ENCODE measurements at regions not wholly inside any gene's neighbourhood (a gene's known extent, or its start where the extent isn't known, plus 50 kb on each side); places are given as distances from the start of the nearest gene placed in this dataset.

- DNase-seq (ENCODE audit: low read depth in 2 of 2): no peak
These were observed 55.3 kb upstream of the POM121L12 start for GRCh38 chr7:52980129-52980528.

- DNase-seq (ENCODE audit: low read depth in 2 of 2): no peak
These were observed 62.3 kb upstream of the POM121L12 start for GRCh38 chr7:52973126-52973525.

- no peak for DNase-seq (ENCODE audit: low read depth in 2 of 2)
These were observed 72.9 kb upstream of the POM121L12 start for GRCh38 chr7:52962402-52963076.

GRCh38 chr7:52961084-52961483, 74.3 kb upstream of the POM121L12 start:
- no peak for DNase-seq (ENCODE audit: low read depth in 2 of 2)

GRCh38 chr7:52959878-52960660, 75.4 kb upstream of the POM121L12 start:
- DNase-seq (ENCODE audit: low read depth in 2 of 2): no peak

GRCh38 chr7:52959336-52959735, 76.1 kb upstream of the POM121L12 start:
- DNase-seq (ENCODE audit: low read depth in 2 of 2): no peak

GRCh38 chr7:52958621-52959140, 76.8 kb upstream of the POM121L12 start:
- no peak for DNase-seq (ENCODE audit: low read depth in 2 of 2)

- no peak for DNase-seq (ENCODE audit: low read depth in 2 of 2)
These were observed 79.0 kb upstream of the POM121L12 start for GRCh38 chr7:52956379-52956915.

- no peak for DNase-seq (ENCODE audit: low read depth in 2 of 2)
These were observed 79.9 kb upstream of the POM121L12 start for GRCh38 chr7:52955522-52955921.

- no peak for DNase-seq (ENCODE audit: low read depth in 2 of 2)
These were observed 90.5 kb upstream of the POM121L12 start for GRCh38 chr7:52944921-52945320.

- DNase-seq (ENCODE audit: low read depth in 2 of 2): no peak
These were observed 95.0 kb upstream of the POM121L12 start for GRCh38 chr7:52940481-52940880.

GRCh38 chr7:52938455-52939133, 96.8 kb upstream of the POM121L12 start:
- no peak for DNase-seq (ENCODE audit: low read depth in 2 of 2)

- DNase-seq (ENCODE audit: low read depth in 2 of 2): no peak
These were observed 98.7 kb upstream of the POM121L12 start for GRCh38 chr7:52936750-52937149.

- DNase-seq (ENCODE audit: low read depth in 2 of 2): no peak
These were observed 106.8 kb upstream of the POM121L12 start for GRCh38 chr7:52928591-52928990.

- DNase-seq (ENCODE audit: low read depth in 2 of 2): no peak
These were observed 110.1 kb upstream of the POM121L12 start for GRCh38 chr7:52925332-52925731.

- no peak for DNase-seq (ENCODE audit: low read depth in 2 of 2)
These were observed 114.5 kb upstream of the POM121L12 start for GRCh38 chr7:52920977-52921376.

GRCh38 chr7:52917982-52918578, 117.4 kb upstream of the POM121L12 start:
- no peak for DNase-seq (ENCODE audit: low read depth in 2 of 2)

GRCh38 chr7:52911795-52912194, 123.6 kb upstream of the POM121L12 start:
- no peak for DNase-seq (ENCODE audit: low read depth in 2 of 2)

GRCh38 chr7:52911326-52911725, 124.1 kb upstream of the POM121L12 start:
- no peak for DNase-seq (ENCODE audit: low read depth in 2 of 2)

GRCh38 chr7:52909935-52910334, 125.5 kb upstream of the POM121L12 start:
- no peak for DNase-seq (ENCODE audit: low read depth in 2 of 2)

GRCh38 chr7:52909131-52909530, 126.3 kb upstream of the POM121L12 start:
- DNase-seq (ENCODE audit: low read depth in 2 of 2): no peak

- DNase-seq (ENCODE audit: low read depth in 2 of 2): no peak
These were observed 137.7 kb upstream of the POM121L12 start for GRCh38 chr7:52897713-52898112.

Data from activated CD8-positive, alpha-beta memory T cell treated with anti-CD3 and anti-CD28 coated beads for 4 hours (primary cell).